ENCODE measurements at regions not wholly inside any gene's neighbourhood (a gene's known extent, or its start where the extent isn't known, plus 50 kb on each side); places are given as distances from the start of the nearest gene placed in this dataset.

DNA sequence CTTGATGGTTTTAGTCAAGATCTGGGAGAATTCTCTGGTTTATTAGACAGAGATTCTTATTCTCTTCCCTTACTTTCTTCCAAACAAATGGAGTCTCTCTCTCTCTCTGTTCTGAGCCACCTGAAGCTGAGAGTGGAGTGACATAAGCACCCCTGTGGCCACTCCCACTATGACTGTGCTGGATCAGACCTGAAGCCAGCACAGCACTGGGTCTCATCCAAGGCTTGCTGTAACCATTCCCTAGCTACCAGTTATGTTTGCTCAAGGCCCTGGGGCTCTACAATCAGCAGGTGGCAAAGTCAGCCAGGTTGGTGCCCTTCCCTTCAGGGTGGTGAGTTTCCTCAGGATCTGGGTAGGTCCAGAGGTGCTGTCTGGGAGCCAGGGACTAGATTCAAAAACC, 568.5 kb downstream of the AACS start:
- intact Hi-C loops (cut with DNase I; ENCODE audit: low total_unique reads) = no loop called here
- TF ChIP-seq POLR2A (IDR thresholded peaks at IDR 0.05) (no peak), POLR2AphosphoS5 (IDR thresholded peaks at IDR 0.05) (no peak)
- TF ChIP-seq, protein P1, sequence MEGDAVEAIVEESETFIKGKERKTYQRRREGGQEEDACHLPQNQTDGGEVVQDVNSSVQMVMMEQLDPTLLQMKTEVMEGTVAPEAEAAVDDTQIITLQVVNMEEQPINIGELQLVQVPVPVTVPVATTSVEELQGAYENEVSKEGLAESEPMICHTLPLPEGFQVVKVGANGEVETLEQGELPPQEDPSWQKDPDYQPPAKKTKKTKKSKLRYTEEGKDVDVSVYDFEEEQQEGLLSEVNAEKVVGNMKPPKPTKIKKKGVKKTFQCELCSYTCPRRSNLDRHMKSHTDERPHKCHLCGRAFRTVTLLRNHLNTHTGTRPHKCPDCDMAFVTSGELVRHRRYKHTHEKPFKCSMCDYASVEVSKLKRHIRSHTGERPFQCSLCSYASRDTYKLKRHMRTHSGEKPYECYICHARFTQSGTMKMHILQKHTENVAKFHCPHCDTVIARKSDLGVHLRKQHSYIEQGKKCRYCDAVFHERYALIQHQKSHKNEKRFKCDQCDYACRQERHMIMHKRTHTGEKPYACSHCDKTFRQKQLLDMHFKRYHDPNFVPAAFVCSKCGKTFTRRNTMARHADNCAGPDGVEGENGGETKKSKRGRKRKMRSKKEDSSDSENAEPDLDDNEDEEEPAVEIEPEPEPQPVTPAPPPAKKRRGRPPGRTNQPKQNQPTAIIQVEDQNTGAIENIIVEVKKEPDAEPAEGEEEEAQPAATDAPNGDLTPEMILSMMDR (IDR thresholded peaks at IDR 0.05 in 8 of 11, conservative IDR thresholded peaks at IDR 0.05 in 3 of 11) = no peak
- Histone ChIP-seq H3K4me1 (no peaks in the 10 kb centered on the region), H3K27me3 (replicated peaks in 1 of 7) (no peaks in the 10 kb centered on the region), H3K9me3 (peaks cover 0 to 48% (median 14%) of the 10 kb centered on the region in 8 donors), H3K27ac (no peak overlapping the region), H3K36me3 (no peaks in the 10 kb centered on the region), H3K4me3 (no peak overlapping the region)
- DNase-seq = no peak

DNA sequence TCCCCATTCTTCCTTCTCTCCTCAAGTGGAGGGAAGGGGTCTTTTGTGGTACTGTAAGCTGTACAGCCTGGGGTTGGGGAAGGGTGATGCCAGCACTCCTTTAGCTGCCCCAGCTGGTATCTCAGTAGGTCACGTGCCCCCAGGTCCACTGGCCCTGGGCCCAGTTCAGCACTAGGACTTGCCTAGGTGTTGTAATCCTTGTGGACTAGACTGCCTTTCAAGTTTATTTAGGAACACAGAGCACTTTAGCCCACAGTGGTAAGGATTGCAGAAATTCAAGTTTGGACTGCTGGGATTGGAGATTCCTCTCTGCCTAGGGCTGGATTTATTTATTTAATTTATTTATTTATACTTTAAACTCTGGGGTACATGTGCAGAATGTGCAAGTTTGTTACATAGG, 569.6 kb downstream of the AACS start:
- no peak overlapping the region for H3K4me3 ChIP-seq
- intact Hi-C loops (cut with DNase I; ENCODE audit: low total_unique reads) = no loop called here
- no peaks in the 10 kb centered on the region for H3K36me3 ChIP-seq
- WGBS, 5 donors = 55 to 86% (median 75%) methylated on average over 1 of the region's 1 CpG
- H3K9me3 ChIP-seq = peaks cover 0 to 47% (median 12%) of the 10 kb centered on the region in 8 donors
- no peaks in the 10 kb centered on the region for H3K4me1 ChIP-seq
- no peak overlapping the region for H3K27ac ChIP-seq
- TF ChIP-seq POLR2A (IDR thresholded peaks at IDR 0.05) = no peak
- TF ChIP-seq POLR2AphosphoS5 (IDR thresholded peaks at IDR 0.05) = no peak
- TF ChIP-seq, protein P1 (IDR thresholded peaks at IDR 0.05 in 8 of 11, conservative IDR thresholded peaks at IDR 0.05 in 3 of 11) = no peak
- no peaks in the 10 kb centered on the region for H3K27me3 ChIP-seq (replicated peaks in 1 of 7)
- DNase-seq = no peak

DNA sequence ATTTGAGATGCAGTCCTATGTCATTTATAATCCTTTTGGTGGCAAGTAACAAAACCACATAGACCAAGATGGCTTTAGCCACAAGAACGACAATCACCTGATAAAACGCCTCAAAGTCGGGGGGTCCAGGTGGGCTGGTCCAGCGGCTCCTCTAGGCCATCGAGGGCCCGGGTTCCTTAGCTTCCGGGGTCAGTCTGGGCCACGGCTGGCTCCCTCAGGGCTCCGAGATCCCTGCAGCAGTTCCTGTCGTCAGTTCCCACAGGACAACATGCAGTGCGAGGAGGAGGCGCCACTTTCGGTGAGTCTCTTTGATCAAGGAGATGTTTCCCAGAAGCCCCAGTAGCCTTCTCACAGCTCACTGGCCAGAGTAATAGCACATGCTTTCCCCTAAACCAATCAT, 574.6 kb downstream of the AACS start:
- H3K9me3 ChIP-seq = peaks cover 0 to under 1% (median 0%) of the 10 kb centered on the region in 8 donors
- H3K27me3 ChIP-seq (replicated peaks in 1 of 7) = no peaks in the 10 kb centered on the region
- DNase-seq = no peak
- H3K4me1 ChIP-seq = no peaks in the 10 kb centered on the region
- TF ChIP-seq POLR2A (IDR thresholded peaks at IDR 0.05) (no peak), POLR2AphosphoS5 (IDR thresholded peaks at IDR 0.05) (no peak)
- TF ChIP-seq, protein P1 (IDR thresholded peaks at IDR 0.05 in 8 of 11, conservative IDR thresholded peaks at IDR 0.05 in 3 of 11) = no peak
- no peak overlapping the region for H3K4me3 ChIP-seq
- whole genome bisulfite sequencing, 5 donors = 87 to 92% (median 89%) methylated on average over 6 to 13 of the region's 13 CpGs
- H3K36me3 ChIP-seq = no peaks in the 10 kb centered on the region
- H3K27ac ChIP-seq = no peak overlapping the region
- intact Hi-C loops (cut with DNase I; ENCODE audit: low total_unique reads) = no loop called here

DNA sequence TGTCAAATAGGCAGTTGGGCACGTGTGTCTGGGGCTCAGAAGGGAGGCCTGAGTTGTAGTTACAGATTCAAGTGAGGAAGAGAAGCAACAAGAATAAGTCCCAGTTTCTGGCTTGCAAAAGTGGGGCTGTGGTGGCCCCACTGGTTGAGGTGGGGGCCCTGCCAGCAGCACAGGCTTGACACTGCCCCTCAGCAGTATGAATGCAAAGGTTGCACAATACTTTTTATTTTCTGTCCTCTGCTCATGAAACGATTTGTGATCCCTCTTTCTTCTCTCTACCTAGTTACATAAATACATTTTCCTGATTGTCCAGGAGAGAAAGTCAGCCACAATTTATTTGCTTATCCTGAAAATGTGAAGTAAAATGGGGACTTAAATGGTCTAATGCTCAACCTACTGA, 577.8 kb downstream of the AACS start:
- no peak for DNase-seq
- H3K9me3 ChIP-seq = no peaks in the 10 kb centered on the region
- intact Hi-C loops (cut with DNase I; ENCODE audit: low total_unique reads) = no loop called here
- 55 to 78% (median 72%) methylated on average over 2 of the region's 2 CpGs for WGBS, 5 donors
- no peaks in the 10 kb centered on the region for H3K4me1 ChIP-seq
- H3K27me3 ChIP-seq (replicated peaks in 1 of 7) = no peaks in the 10 kb centered on the region
- no peaks in the 10 kb centered on the region for H3K36me3 ChIP-seq
- TF ChIP-seq POLR2A (IDR thresholded peaks at IDR 0.05) = no peak
- TF ChIP-seq, protein P1 (IDR thresholded peaks at IDR 0.05 in 8 of 11, conservative IDR thresholded peaks at IDR 0.05 in 3 of 11) = no peak
- no peak for TF ChIP-seq POLR2AphosphoS5 (IDR thresholded peaks at IDR 0.05)
- H3K4me3 ChIP-seq = no peak overlapping the region
- no peak overlapping the region for H3K27ac ChIP-seq
